ENCODE measurements at regions not wholly inside any gene's neighbourhood (a gene's known extent, or its start where the extent isn't known, plus 50 kb on each side); places are given as distances from the start of the nearest gene placed in this dataset.

- Mint-ChIP-seq H3K27me3 (peaks cover 16% of the 10 kb centered on the region), H3K4me1 (ENCODE audit: low read depth) (peaks cover 2% of the 10 kb centered on the region), H3K4me3 (no peak overlapping the region), H3K9me3 (no peaks in the 10 kb centered on the region), H3K27ac (no peak overlapping the region), H3K36me3 (ENCODE audit: low read depth) (no peaks in the 10 kb centered on the region)
- DNase-seq = no peak
Measured at GRCh38 chr5:6950250-6950649, 237.0 kb downstream of the TENT4A start.

GRCh38 chr5:6950860-6951259 is 237.6 kb downstream of the TENT4A start:
- DNase-seq = no peak
- H3K27me3 Mint-ChIP-seq = peaks cover 16% of the 10 kb centered on the region
- H3K36me3 Mint-ChIP-seq (ENCODE audit: low read depth) = no peaks in the 10 kb centered on the region
- no peak overlapping the region for H3K4me3 Mint-ChIP-seq
- H3K4me1 Mint-ChIP-seq (ENCODE audit: low read depth) = peaks cover 2% of the 10 kb centered on the region
- no peaks in the 10 kb centered on the region for H3K9me3 Mint-ChIP-seq
- H3K27ac Mint-ChIP-seq = no peak overlapping the region

GRCh38 chr5:6961123-6961522 is 247.9 kb downstream of the TENT4A start:
- no peak overlapping the region for H3K27ac Mint-ChIP-seq
- peaks cover 8% of the 10 kb centered on the region for H3K9me3 Mint-ChIP-seq
- no peaks in the 10 kb centered on the region for H3K36me3 Mint-ChIP-seq (ENCODE audit: low read depth)
- H3K4me3 Mint-ChIP-seq = no peak overlapping the region
- H3K27me3 Mint-ChIP-seq = no peaks in the 10 kb centered on the region
- DNase-seq = no peak
- no peaks in the 10 kb centered on the region for H3K4me1 Mint-ChIP-seq (ENCODE audit: low read depth)

GRCh38 chr5:6961837-6962635 is 248.8 kb downstream of the TENT4A start:
- DNase-seq = no peak
- Mint-ChIP-seq H3K27me3 (no peaks in the 10 kb centered on the region), H3K4me3 (no peak overlapping the region), H3K27ac (no peak overlapping the region), H3K36me3 (ENCODE audit: low read depth) (no peaks in the 10 kb centered on the region), H3K9me3 (peaks cover 9% of the 10 kb centered on the region), H3K4me1 (ENCODE audit: low read depth) (no peaks in the 10 kb centered on the region)

GRCh38 chr5:6976971-6977370 is 263.7 kb downstream of the TENT4A start:
- no peak for DNase-seq
- H3K4me3 Mint-ChIP-seq = no peak overlapping the region
- H3K9me3 Mint-ChIP-seq = no peaks in the 10 kb centered on the region
- no peaks in the 10 kb centered on the region for H3K4me1 Mint-ChIP-seq (ENCODE audit: low read depth)
- H3K27me3 Mint-ChIP-seq = no peaks in the 10 kb centered on the region
- H3K36me3 Mint-ChIP-seq (ENCODE audit: low read depth) = no peaks in the 10 kb centered on the region
- no peak overlapping the region for H3K27ac Mint-ChIP-seq

- H3K27me3 Mint-ChIP-seq = no peaks in the 10 kb centered on the region
- H3K9me3 Mint-ChIP-seq = no peaks in the 10 kb centered on the region
- DNase-seq = no peak
- no peak overlapping the region for H3K4me3 Mint-ChIP-seq
- H3K36me3 Mint-ChIP-seq (ENCODE audit: low read depth) = no peaks in the 10 kb centered on the region
- H3K4me1 Mint-ChIP-seq (ENCODE audit: low read depth) = no peaks in the 10 kb centered on the region
- no peak overlapping the region for H3K27ac Mint-ChIP-seq
Measured at GRCh38 chr5:6979061-6979460, 265.8 kb downstream of the TENT4A start.

- H3K27ac Mint-ChIP-seq = no peak overlapping the region
- H3K36me3 Mint-ChIP-seq (ENCODE audit: low read depth) = no peaks in the 10 kb centered on the region
- H3K4me3 Mint-ChIP-seq = no peak overlapping the region
- peaks cover 2% of the 10 kb centered on the region for H3K27me3 Mint-ChIP-seq
- H3K4me1 Mint-ChIP-seq (ENCODE audit: low read depth) = no peaks in the 10 kb centered on the region
- H3K9me3 Mint-ChIP-seq = no peaks in the 10 kb centered on the region
- no peak for DNase-seq
Measured at GRCh38 chr5:6989230-6989629, 276.0 kb downstream of the TENT4A start.

- peaks cover 22% of the 10 kb centered on the region for H3K27me3 Mint-ChIP-seq
- H3K4me1 Mint-ChIP-seq (ENCODE audit: low read depth) = no peaks in the 10 kb centered on the region
- H3K4me3 Mint-ChIP-seq = no peak overlapping the region
- no peak overlapping the region for H3K27ac Mint-ChIP-seq
- H3K36me3 Mint-ChIP-seq (ENCODE audit: low read depth) = no peaks in the 10 kb centered on the region
- no peak for DNase-seq
- peaks cover 4% of the 10 kb centered on the region for H3K9me3 Mint-ChIP-seq
Measured at GRCh38 chr5:6994097-6994496, 280.9 kb downstream of the TENT4A start.

- no peak for DNase-seq
- H3K4me1 Mint-ChIP-seq (ENCODE audit: low read depth) = no peaks in the 10 kb centered on the region
- H3K27ac Mint-ChIP-seq = no peak overlapping the region
- peaks cover 4% of the 10 kb centered on the region for H3K9me3 Mint-ChIP-seq
- H3K27me3 Mint-ChIP-seq = peaks cover 25% of the 10 kb centered on the region
- H3K36me3 Mint-ChIP-seq (ENCODE audit: low read depth) = no peaks in the 10 kb centered on the region
- H3K4me3 Mint-ChIP-seq = no peak overlapping the region
Measured at GRCh38 chr5:6995115-6995514, 281.9 kb downstream of the TENT4A start.

- H3K27me3 Mint-ChIP-seq = peaks cover 18% of the 10 kb centered on the region
- H3K4me3 Mint-ChIP-seq = no peak overlapping the region
- no peak for DNase-seq
- no peaks in the 10 kb centered on the region for H3K36me3 Mint-ChIP-seq (ENCODE audit: low read depth)
- H3K4me1 Mint-ChIP-seq (ENCODE audit: low read depth) = no peaks in the 10 kb centered on the region
- H3K27ac Mint-ChIP-seq = no peak overlapping the region
- H3K9me3 Mint-ChIP-seq = peaks cover 10% of the 10 kb centered on the region
Measured at GRCh38 chr5:7000310-7000709, 287.1 kb downstream of the TENT4A start.

- Mint-ChIP-seq H3K27ac (no peak overlapping the region), H3K4me1 (ENCODE audit: low read depth) (no peaks in the 10 kb centered on the region), H3K9me3 (no peaks in the 10 kb centered on the region), H3K27me3 (no peaks in the 10 kb centered on the region), H3K4me3 (no peak overlapping the region), H3K36me3 (ENCODE audit: low read depth) (no peaks in the 10 kb centered on the region)
- DNase-seq = no peak
Measured at GRCh38 chr5:7010591-7010990, 297.4 kb downstream of the TENT4A start.

GRCh38 chr5:7012057-7012456 is 298.8 kb downstream of the TENT4A start:
- no peak for DNase-seq
- Mint-ChIP-seq H3K4me3 (no peak overlapping the region), H3K36me3 (ENCODE audit: low read depth) (no peaks in the 10 kb centered on the region), H3K27me3 (peaks cover 3% of the 10 kb centered on the region), H3K4me1 (ENCODE audit: low read depth) (no peaks in the 10 kb centered on the region), H3K9me3 (no peaks in the 10 kb centered on the region), H3K27ac (no peak overlapping the region)

- no peak for DNase-seq
- peaks cover 3% of the 10 kb centered on the region for H3K27me3 Mint-ChIP-seq
- no peak overlapping the region for H3K4me3 Mint-ChIP-seq
- H3K27ac Mint-ChIP-seq = no peak overlapping the region
- no peaks in the 10 kb centered on the region for H3K4me1 Mint-ChIP-seq (ENCODE audit: low read depth)
- peaks cover 3% of the 10 kb centered on the region for H3K9me3 Mint-ChIP-seq
- H3K36me3 Mint-ChIP-seq (ENCODE audit: low read depth) = no peaks in the 10 kb centered on the region
Measured at GRCh38 chr5:7014611-7015010, 301.4 kb downstream of the TENT4A start.

- Mint-ChIP-seq H3K4me3 (no peak overlapping the region), H3K9me3 (peaks cover 13% of the 10 kb centered on the region), H3K27me3 (peaks cover 3% of the 10 kb centered on the region), H3K4me1 (ENCODE audit: low read depth) (no peaks in the 10 kb centered on the region), H3K36me3 (ENCODE audit: low read depth) (no peaks in the 10 kb centered on the region), H3K27ac (no peak overlapping the region)
- no peak for DNase-seq
Measured at GRCh38 chr5:7015586-7016256, 302.5 kb downstream of the TENT4A start.

GRCh38 chr5:7016999-7017747 is 303.9 kb downstream of the TENT4A start:
- Mint-ChIP-seq H3K4me1 (ENCODE audit: low read depth) (no peaks in the 10 kb centered on the region), H3K4me3 (no peak overlapping the region), H3K36me3 (ENCODE audit: low read depth) (no peaks in the 10 kb centered on the region), H3K27ac (no peak overlapping the region), H3K27me3 (peaks cover 3% of the 10 kb centered on the region), H3K9me3 (peaks cover 22% of the 10 kb centered on the region)
- no peak for DNase-seq

Data from activated T-cell treated with anti-CD3 and anti-CD28 coated beads, Interleukin-2, amount 50 U/mL, for 24 hours (primary cell).